Putamen (tissue), 1 donor: ENCODE measurements at regions not wholly inside any gene's neighbourhood (a gene's known extent, or its start where the extent isn't known, plus 50 kb on each side); places are given as distances from the start of the nearest gene placed in this dataset.
"Not testable (repeated sequence)": the region's sequence is repeated elsewhere in the genome, so short reads cannot be mapped to it uniquely, and the experiment has no call there.

ENCODE experiments used
- DNase-seq: peaks from one replicate; pipeline ENCODE4 v3.0.0-alpha.2; 2016; ENCODE audit warnings: low spot score

- not testable (repeated sequence) for DNase-seq
These were observed 89.0 kb upstream of the RANBP6 start for GRCh38 chr9:6104406-6104805.

GRCh38 chr9:6103911-6104310, 88.5 kb upstream of the RANBP6 start:
- DNase-seq = not testable (repeated sequence)

- DNase-seq = not testable (repeated sequence)
These were observed 87.0 kb upstream of the RANBP6 start for GRCh38 chr9:6102336-6102987.

GRCh38 chr9:6101725-6102124, 86.3 kb upstream of the RANBP6 start:
- not testable (repeated sequence) for DNase-seq

GRCh38 chr9:6099346-6099745, 83.9 kb upstream of the RANBP6 start:
- not testable (repeated sequence) for DNase-seq

- no peak for DNase-seq
These were observed 83.0 kb upstream of the RANBP6 start for GRCh38 chr9:6098431-6098830.

GRCh38 chr9:6096821-6097220, 81.4 kb upstream of the RANBP6 start:
- DNase-seq = no peak

- DNase-seq = no peak
These were observed 75.1 kb upstream of the RANBP6 start for GRCh38 chr9:6090277-6091210.

- no peak for DNase-seq
These were observed 73.9 kb upstream of the RANBP6 start for GRCh38 chr9:6089300-6089699.

- DNase-seq = no peak
These were observed 70.7 kb upstream of the RANBP6 start for GRCh38 chr9:6086006-6086655.

- DNase-seq = peak; percentile 66
These were observed 64.8 kb upstream of the RANBP6 start for GRCh38 chr9:6080154-6080716.

- no peak for DNase-seq
These were observed 64.0 kb upstream of the RANBP6 start for GRCh38 chr9:6079386-6079785.

GRCh38 chr9:6078382-6079105, 63.1 kb upstream of the RANBP6 start:
- DNase-seq = no peak

- no peak for DNase-seq
These were observed 61.4 kb upstream of the RANBP6 start for GRCh38 chr9:6076851-6077250.

GRCh38 chr9:6073731-6074130, 58.3 kb upstream of the RANBP6 start:
- DNase-seq = no peak

- DNase-seq = no peak
These were observed 57.4 kb upstream of the RANBP6 start for GRCh38 chr9:6072865-6073264.

- DNase-seq = no peak
These were observed 57.0 kb upstream of the RANBP6 start for GRCh38 chr9:6072453-6072852.

GRCh38 chr9:6068983-6069382, 53.6 kb upstream of the RANBP6 start:
- DNase-seq = no peak

GRCh38 chr9:6067426-6067825, 52.0 kb upstream of the RANBP6 start:
- DNase-seq = no peak
